Calu3 (cell line): ENCODE measurements at regions not wholly inside any gene's neighbourhood (a gene's known extent, or its start where the extent isn't known, plus 50 kb on each side); places are given as distances from the start of the nearest gene placed in this dataset.

Experiments used
- BruUV-seq: library from RNA; stranded (reverse); fragments of 400-500 nt; replicated peaks from 2 replicates; lab custom pipeline; 2021; lab: Mats Ljungman, UMichigan
- CTCF ChIA-PET: fragments of 300-600 bp; sonication (Branson Sonifier 250); formaldehyde crosslinking; loops from one replicate; lab custom pipeline; 2022; ENCODE audit warnings: antibody characterized with exemption; lab: Charles Lee
- DNase-seq: peaks from one replicate; pipeline ENCODE4 v3.0.0; 2022
- H3K27ac Mint-ChIP-seq: one replicate; pipeline ENCODE4 v1.8.0; 2022; ENCODE audit warnings: mixed read lengths; ENCODE audit not compliant: unreplicated experiment
- H3K27me3 Mint-ChIP-seq: one replicate; pipeline ENCODE4 v1.8.0; 2022; ENCODE audit warnings: mixed read lengths; ENCODE audit not compliant: unreplicated experiment
- H3K36me3 Mint-ChIP-seq: one replicate; pipeline ENCODE4 v1.8.0; 2022; ENCODE audit warnings: mild to moderate bottlenecking, moderate library complexity, mixed read lengths; ENCODE audit not compliant: insufficient read depth, unreplicated experiment
- H3K4me1 Mint-ChIP-seq: one replicate; pipeline ENCODE4 v1.8.0; 2022; ENCODE audit warnings: mild to moderate bottlenecking, low read depth, mixed read lengths; ENCODE audit not compliant: unreplicated experiment
- H3K4me3 Mint-ChIP-seq: one replicate; pipeline ENCODE4 v1.8.0; 2022; ENCODE audit warnings: mild to moderate bottlenecking, low read depth, moderate library complexity, mixed read lengths; ENCODE audit not compliant: unreplicated experiment
- H3K9me3 Mint-ChIP-seq: one replicate; pipeline ENCODE4 v1.8.0; 2022; ENCODE audit warnings: low read depth, mixed read lengths; ENCODE audit not compliant: unreplicated experiment
- intact Hi-C: fragments of 100-400 bp; cut with micrococcal nuclease; formaldehyde crosslinking; loops from one replicate; pipeline ENCODE4 v1.10.0; 2022; ENCODE audit not compliant: unreplicated experiment
- TF ChIP-seq, protein P1 (sequence below): fragments of 200-600 bp; IDR thresholded peaks from one replicate; pipeline ENCODE4 v1.8.0; 2022; ENCODE audit warnings: antibody characterized with exemption; ENCODE audit not compliant: unreplicated experiment

DNA sequence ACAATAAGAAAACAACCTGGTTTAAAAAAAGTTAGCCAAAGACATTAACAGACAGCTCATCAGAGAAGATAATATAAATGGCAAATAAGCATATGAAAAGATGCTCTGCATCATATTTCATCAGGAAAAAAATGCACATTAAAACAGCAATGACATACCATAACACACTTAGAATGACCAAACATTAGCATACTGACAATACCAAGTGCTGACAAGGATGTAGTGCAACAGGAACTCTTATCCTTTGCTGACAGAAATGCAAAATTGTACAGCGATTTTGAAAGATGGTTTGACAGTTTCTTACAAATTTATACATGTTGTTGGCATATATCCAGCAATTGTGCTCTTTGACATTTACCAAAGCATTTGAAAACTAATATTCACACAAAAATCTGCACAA is 573.0 kb downstream of the FSCB start:
- no peak overlapping the region for H3K27ac Mint-ChIP-seq
- BruUV-seq = no TSS peak
- H3K9me3 Mint-ChIP-seq = no peaks in the 10 kb centered on the region
- intact Hi-C loops = no loop called here
- H3K4me1 Mint-ChIP-seq = no peaks in the 10 kb centered on the region
- no peak for DNase-seq
- H3K4me3 Mint-ChIP-seq = no peak overlapping the region
- CTCF ChIA-PET = no interaction called here
- H3K27me3 Mint-ChIP-seq = no peaks in the 10 kb centered on the region
- no peaks in the 10 kb centered on the region for H3K36me3 Mint-ChIP-seq
- TF ChIP-seq, protein P1, sequence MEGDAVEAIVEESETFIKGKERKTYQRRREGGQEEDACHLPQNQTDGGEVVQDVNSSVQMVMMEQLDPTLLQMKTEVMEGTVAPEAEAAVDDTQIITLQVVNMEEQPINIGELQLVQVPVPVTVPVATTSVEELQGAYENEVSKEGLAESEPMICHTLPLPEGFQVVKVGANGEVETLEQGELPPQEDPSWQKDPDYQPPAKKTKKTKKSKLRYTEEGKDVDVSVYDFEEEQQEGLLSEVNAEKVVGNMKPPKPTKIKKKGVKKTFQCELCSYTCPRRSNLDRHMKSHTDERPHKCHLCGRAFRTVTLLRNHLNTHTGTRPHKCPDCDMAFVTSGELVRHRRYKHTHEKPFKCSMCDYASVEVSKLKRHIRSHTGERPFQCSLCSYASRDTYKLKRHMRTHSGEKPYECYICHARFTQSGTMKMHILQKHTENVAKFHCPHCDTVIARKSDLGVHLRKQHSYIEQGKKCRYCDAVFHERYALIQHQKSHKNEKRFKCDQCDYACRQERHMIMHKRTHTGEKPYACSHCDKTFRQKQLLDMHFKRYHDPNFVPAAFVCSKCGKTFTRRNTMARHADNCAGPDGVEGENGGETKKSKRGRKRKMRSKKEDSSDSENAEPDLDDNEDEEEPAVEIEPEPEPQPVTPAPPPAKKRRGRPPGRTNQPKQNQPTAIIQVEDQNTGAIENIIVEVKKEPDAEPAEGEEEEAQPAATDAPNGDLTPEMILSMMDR = no peak

DNA sequence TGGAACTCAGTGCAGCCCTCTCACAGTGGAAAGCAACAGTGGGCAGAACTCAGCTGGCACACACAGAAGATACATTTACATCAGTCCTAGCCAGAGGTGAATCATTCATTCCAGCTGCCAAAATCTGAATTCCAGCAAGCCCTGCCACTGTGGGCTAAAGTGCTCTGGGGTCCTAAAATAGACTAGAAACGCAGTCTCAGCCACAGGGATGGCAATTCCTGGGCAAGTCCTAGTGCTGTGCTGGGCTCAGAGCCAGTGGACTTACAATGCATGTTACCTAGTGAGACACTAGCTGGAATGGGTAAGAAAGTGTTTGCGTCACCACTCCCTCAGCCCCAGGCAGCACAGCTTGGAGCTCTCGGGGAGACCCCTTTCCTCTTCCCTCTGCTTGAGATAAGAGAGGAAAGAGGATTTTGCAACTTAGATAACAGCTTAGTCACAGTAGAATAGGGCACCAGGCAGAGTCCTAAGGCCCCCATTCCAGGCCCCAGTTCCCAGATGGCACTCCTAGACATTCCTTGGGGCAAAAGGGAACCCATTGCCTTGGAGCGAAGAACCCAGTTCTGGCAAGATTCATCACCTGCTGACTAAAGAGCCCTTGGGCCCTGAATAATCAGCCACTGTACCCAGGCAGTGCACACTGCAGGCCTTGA is 592.9 kb downstream of the FSCB start:
- TF ChIP-seq, protein P1 = no peak
- no peaks in the 10 kb centered on the region for H3K27me3 Mint-ChIP-seq
- no peaks in the 10 kb centered on the region for H3K36me3 Mint-ChIP-seq
- no peak overlapping the region for H3K27ac Mint-ChIP-seq
- BruUV-seq = no TSS peak
- CTCF ChIA-PET = no interaction called here
- DNase-seq = no peak
- intact Hi-C loops = no loop called here
- no peaks in the 10 kb centered on the region for H3K4me1 Mint-ChIP-seq
- H3K9me3 Mint-ChIP-seq = peaks cover 9% of the 10 kb centered on the region
- H3K4me3 Mint-ChIP-seq = no peak overlapping the region

DNA sequence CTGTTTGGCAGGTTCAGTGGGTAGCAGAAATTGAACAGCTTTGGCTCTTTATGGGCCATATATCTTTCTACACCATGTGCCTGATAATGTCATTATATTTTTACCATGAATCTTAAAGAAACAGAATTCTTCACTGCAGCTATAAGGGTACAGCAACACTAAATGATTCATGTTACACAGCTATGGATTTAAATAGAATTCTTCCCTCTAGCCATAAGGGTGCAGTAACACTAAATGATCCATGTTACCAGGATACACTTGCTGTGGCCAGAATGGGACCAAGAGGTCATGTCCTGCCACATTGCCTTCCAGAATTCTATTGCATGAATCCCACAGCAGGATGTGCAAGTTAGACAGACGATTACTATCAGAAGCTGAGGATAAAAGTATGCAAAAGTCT is 603.9 kb downstream of the FSCB start:
- no TSS peak for BruUV-seq
- Mint-ChIP-seq H3K27ac (no peak overlapping the region), H3K36me3 (no peaks in the 10 kb centered on the region), H3K4me3 (no peak overlapping the region), H3K4me1 (no peaks in the 10 kb centered on the region), H3K27me3 (no peaks in the 10 kb centered on the region), H3K9me3 (no peaks in the 10 kb centered on the region)
- TF ChIP-seq, protein P1 = no peak
- DNase-seq = no peak
- intact Hi-C loops = no loop called here
- CTCF ChIA-PET = no interaction called here

DNA sequence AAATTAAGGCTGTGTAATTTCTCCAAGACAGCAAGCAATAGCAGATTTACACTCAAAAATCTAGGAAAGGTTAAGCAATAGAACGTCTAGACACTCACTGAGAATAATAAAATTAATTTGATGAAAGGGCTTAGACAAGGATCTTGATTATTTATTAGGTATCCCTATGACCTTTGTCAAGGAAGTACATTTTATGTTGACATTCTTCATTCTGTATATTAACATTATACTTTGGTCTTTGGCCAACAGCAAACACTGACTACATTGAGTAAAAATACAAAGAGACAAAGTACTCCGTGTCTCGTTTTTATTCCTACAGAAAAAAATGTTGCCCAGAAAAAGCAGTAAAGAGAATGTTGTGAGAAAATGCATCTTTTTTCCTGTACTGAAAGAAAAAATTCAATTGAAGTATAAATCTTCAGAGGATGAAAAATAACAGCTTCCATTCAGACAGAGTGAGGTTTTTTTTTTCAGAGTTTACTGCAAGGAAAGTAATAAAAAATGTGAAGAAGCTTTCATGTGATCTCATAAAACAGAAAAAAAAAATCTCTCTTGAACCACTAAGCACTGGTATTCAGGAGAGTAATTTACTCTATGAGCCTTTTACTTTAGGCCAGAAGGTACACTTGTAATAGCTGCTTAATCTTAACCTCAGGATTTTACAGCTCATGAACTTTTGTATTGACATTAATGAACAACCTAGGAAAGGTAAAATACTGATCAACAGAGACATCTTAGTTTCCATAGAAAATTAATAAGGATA is 605.0 kb downstream of the FSCB start:
- intact Hi-C loops = no loop called here
- Mint-ChIP-seq H3K27me3 (no peaks in the 10 kb centered on the region), H3K27ac (no peak overlapping the region), H3K36me3 (no peaks in the 10 kb centered on the region), H3K4me1 (no peaks in the 10 kb centered on the region), H3K9me3 (no peaks in the 10 kb centered on the region), H3K4me3 (no peak overlapping the region)
- CTCF ChIA-PET = no interaction called here
- no peak for DNase-seq
- BruUV-seq = no TSS peak
- TF ChIP-seq, protein P1 = no peak
